GM18498 (cell line): ENCODE measurements at regions not wholly inside any gene's neighbourhood (a gene's known extent, or its start where the extent isn't known, plus 50 kb on each side); places are given as distances from the start of the nearest gene placed in this dataset.

ENCODE experiments used
- ATAC-seq: cut with Tn5 transposase; IDR thresholded peaks from one replicate; pipeline ENCODE4 v1.9.1; 2021; ENCODE audit warnings: mild to moderate bottlenecking, moderate library complexity; ENCODE audit not compliant: unreplicated experiment

DNA sequence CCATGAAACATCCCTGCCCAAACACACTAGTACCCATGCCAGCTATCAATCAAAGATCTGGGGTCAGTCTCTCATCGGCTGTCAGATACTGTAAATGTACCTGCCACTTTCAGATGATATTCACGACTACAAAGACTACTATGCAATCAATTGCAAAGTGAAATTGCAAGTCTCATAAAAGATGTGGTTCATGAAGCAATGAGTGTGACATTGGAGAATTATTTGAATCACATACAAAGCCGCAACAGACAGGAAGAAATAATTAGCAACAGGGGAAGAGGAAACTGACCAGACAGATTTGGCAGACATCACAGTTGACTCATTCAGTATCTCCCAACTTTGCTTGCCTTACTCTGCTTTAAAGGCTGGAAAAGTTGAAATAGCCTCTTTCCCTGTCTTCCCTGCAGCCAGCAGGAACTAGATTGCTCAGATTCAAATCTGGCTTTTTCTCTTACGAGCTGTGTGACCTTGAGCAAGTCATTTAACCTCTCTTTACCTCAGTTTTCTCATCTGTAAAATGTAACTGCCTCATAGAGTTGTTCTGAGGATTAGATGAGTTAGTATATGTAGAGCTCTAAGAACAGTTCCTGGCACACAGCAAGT is 95.7 kb upstream of the C3orf80 start:
- ATAC-seq: peak; percentile 65

GRCh38 chr3:160130071-160130470 is 95.2 kb upstream of the C3orf80 start:
- no peak for ATAC-seq

DNA sequence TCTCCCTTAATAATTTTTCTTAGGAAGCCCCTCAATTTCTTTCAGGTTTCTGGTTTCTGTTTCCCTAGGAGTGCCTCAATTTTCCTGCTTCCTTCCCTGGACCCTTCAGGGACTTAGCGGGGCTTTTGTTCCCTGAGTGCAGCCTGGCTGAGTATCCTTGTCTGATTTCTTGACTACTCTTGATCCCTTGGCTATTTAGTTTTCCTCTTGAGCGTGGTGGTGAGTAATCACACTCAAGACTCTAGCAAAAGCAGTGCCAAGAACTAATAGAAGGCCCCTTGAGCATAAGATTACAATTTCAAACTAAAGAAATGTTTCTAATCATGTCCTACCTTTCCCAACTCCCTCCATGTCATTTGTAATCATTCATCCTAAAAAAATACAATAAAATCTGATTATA is 94.3 kb upstream of the C3orf80 start:
- no peak for ATAC-seq

GRCh38 chr3:160132226-160132625 is 93.0 kb upstream of the C3orf80 start:
- ATAC-seq: no peak

GRCh38 chr3:160133757-160134156 is 91.5 kb upstream of the C3orf80 start:
- no peak for ATAC-seq

DNA sequence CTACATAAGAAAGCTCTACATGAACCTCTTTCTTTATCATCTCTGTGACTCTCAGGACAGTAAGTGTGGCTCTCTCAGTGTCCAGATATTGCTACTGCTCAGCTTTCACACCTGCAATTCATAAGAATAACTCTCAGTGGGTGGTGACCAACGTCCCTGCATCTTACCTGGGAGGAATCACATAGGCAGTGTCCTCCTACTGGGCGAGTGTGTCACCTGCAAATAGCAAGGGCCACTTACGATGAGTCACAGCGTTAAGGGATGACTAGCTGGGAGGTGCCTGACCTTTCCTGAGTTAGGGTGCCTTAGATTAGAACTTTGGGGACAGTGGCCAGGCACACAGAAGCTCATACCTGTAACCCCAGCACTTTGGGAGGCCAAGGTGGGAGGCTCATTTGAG is 90.8 kb upstream of the C3orf80 start:
- ATAC-seq: no peak

GRCh38 chr3:160134964-160135363 is 90.3 kb upstream of the C3orf80 start:
- ATAC-seq: no peak

- peak; percentile 42 for ATAC-seq
These were observed 89.4 kb upstream of the C3orf80 start for GRCh38 chr3:160135851-160136250.

DNA sequence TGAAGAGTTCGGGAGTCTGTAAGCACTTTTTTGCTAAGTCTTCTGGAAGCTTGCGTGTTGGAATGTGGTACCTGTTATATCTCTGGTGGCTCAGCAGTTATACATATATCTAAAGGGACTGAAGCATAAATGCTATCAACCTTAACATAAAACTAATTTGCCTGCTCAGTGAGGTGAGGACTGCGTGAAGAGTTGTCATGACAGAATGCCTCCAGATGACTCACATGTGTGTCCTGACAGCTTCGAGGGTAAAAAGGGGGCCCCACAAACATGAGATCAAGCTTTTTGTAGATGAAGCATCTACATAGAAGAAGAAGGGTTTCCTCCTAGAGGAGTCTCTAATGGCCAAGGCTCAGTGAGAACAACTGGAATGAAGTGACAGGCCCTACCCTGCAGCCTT is 88.8 kb upstream of the C3orf80 start:
- ATAC-seq: peak; percentile 48

- ATAC-seq: no peak
These were observed 85.9 kb upstream of the C3orf80 start for GRCh38 chr3:160139291-160139690.

DNA sequence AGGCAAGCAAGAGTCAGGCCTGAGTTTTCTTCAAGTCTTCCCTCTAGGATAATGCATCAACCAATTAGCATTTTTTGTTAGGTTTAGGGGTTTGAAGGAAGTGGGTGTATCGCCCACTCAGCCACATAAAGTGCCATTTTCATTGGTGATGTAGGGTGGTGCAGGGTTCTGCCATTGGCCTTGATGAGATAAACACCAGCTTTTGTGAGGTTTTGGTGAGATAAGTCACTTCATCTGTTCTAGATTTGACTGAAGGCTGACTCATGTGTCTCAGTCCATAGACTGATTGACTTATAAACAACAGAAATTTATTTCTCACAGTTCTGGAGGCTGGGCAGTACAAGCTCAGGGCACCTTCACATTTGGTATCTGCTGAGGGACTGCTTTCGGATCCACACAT is 84.5 kb upstream of the C3orf80 start:
- ATAC-seq: no peak

- no peak for ATAC-seq
These were observed 83.6 kb upstream of the C3orf80 start for GRCh38 chr3:160141485-160142185.

DNA sequence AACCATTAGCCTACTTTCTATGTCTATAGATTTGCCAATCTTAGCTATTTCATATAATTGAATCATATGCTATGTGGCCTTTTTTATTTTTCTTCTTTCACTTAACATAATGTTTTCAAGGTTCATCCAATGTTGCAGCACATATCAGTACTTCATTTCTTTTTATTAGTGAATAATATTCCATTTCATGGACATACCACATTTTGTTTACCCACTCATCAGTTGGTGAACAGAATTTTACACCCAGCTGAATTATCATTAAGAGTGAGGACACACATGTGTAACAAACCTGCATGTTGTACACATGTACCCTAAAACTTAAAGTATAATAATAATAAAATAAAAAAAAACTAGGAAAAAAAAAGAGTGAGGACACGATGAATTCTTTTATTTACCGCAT is 81.7 kb upstream of the C3orf80 start:
- no peak for ATAC-seq

DNA sequence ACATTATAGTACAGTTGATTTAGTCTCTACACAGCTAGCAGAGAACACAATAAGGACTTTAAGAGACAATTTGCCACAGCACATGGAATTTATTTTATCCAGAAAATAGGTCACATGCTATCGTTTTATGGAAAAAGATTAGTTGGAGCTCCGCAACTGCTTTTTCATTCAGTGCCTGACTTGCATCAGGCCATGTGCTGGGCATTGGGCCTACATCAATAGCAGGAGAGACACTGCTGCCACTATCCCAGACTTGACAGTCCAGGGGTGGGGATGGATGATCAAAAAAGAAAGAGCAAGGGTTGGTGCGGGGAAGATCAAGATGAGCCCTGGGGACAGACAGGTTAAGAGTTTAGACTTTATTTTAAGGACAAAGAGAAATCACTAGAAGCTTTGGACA is 75.2 kb upstream of the C3orf80 start:
- no peak for ATAC-seq

- ATAC-seq: no peak
These were observed 74.7 kb upstream of the C3orf80 start for GRCh38 chr3:160150525-160150924.

DNA sequence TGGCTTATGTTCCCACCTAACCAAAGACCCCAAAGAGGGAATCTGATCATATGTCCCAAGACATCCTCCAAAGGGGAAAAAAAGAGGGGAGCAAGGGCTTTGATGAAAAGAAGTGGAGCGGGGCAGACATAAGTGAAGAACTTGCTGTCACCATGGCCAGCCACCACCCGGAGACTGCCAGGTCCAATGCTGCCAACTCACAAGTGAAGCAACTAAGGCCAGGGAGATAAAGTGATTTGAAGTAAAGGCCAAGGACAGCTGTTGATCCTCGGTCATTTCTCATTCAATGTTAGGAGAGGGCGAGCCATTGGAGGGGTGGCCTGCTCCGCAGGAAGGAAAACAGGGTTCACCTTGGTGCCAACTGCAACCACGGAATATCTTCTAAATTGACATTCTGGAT is 72.6 kb upstream of the C3orf80 start:
- ATAC-seq: no peak

DNA sequence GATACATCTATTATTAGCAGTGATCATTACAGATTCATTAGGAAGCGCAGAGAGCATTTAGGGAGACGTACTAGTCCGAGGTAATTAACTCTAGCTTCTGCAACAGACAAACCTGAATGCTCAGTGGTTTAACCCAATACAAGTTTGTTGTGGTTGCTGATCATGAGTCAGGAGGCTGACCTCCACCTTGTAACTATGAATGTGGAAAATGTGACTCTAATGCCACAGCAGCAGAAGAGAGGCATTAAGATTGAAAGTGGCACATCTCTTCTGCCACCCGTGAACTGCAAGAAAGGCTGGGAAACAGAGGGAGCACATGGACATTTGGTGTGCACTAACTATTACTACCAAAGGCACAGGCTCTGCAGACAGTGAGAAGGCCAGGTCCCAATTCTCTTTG is 71.2 kb upstream of the C3orf80 start:
- ATAC-seq: no peak

GRCh38 chr3:160154596-160154995 is 70.6 kb upstream of the C3orf80 start:
- ATAC-seq: no peak

GRCh38 chr3:160157321-160157720 is 67.9 kb upstream of the C3orf80 start:
- ATAC-seq: no peak

GRCh38 chr3:160159341-160159740 is 65.9 kb upstream of the C3orf80 start:
- ATAC-seq: no peak

DNA sequence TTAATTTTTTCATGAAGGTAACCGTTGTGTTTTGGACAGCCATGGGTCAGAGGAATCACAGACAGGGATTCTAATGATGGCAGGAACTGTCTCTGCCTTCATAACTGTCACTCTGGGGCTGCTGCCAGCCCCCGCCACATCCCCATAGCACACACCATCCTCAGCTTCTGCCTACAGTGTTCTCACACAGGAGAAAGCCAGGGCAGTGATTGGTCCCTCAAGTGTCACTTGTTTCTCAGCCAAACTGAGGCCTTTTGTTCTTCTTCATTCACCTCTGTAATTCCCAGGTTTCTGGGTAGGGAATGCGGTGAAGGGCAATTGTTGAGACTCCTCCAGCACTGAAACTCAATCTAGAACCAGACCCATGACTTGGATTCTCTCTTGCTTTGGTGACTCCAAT is 65.4 kb upstream of the C3orf80 start:
- ATAC-seq: no peak

DNA sequence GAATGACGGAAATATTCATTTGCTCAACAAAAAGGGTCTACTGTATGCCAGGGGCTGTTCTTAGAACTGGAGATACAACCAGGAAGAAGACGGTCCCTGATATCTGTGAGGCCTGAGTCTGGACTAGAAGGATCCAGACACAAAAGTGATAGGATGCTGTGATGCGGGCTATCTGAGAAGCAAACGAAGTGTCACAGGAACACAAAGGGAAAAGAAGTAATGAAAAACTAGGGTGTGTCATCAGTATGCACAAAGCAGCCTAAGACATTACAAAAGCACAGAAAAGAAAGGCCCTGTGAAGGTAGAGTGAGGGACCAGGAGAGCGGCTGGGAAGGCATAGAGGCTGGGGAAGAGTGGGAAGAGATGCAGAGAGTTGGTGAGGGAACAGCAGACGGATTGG is 63.3 kb upstream of the C3orf80 start:
- ATAC-seq: no peak

GRCh38 chr3:160162440-160162839 is 62.8 kb upstream of the C3orf80 start:
- no peak for ATAC-seq
